ENCODE measurements at regions not wholly inside any gene's neighbourhood (a gene's known extent, or its start where the extent isn't known, plus 50 kb on each side); places are given as distances from the start of the nearest gene placed in this dataset.

DNA sequence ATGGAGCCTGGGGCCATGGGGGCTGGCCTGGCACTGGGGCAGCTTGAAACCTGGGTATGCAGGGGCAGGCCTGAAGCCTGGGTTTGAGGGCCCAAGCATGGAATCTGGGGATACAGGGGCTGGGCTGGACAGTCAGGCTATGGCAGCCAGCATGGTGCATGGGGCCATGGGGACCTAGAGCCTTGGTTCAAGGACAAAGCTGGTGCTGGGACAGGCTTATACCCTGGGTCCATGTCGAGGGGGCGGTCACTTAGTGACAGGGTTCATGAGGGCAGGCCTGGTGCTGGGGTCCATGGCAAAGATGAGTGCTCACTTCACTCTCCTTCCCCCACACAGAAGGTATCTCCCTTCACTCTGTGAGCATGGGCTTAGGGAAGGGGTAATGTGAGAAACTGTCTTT lies 116.2 kb downstream of the BBS10 start:
- DNase-seq = no peak
- TF ChIP-seq, protein P1, sequence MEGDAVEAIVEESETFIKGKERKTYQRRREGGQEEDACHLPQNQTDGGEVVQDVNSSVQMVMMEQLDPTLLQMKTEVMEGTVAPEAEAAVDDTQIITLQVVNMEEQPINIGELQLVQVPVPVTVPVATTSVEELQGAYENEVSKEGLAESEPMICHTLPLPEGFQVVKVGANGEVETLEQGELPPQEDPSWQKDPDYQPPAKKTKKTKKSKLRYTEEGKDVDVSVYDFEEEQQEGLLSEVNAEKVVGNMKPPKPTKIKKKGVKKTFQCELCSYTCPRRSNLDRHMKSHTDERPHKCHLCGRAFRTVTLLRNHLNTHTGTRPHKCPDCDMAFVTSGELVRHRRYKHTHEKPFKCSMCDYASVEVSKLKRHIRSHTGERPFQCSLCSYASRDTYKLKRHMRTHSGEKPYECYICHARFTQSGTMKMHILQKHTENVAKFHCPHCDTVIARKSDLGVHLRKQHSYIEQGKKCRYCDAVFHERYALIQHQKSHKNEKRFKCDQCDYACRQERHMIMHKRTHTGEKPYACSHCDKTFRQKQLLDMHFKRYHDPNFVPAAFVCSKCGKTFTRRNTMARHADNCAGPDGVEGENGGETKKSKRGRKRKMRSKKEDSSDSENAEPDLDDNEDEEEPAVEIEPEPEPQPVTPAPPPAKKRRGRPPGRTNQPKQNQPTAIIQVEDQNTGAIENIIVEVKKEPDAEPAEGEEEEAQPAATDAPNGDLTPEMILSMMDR (IDR thresholded peaks at IDR 0.05) = no peak
- Histone ChIP-seq H3K4me1 (no peaks in the 10 kb centered on the region), H3K27me3 (ENCODE audit: low read depth) (no peaks in the 10 kb centered on the region), H3K36me3 (no peaks in the 10 kb centered on the region), H3K4me3 (no peak overlapping the region), H3K9me3 (no peaks in the 10 kb centered on the region), H3K27ac (no peak overlapping the region)
- ATAC-seq = no peak
- intact Hi-C loops (cut with DNase I) = no loop called here

DNA sequence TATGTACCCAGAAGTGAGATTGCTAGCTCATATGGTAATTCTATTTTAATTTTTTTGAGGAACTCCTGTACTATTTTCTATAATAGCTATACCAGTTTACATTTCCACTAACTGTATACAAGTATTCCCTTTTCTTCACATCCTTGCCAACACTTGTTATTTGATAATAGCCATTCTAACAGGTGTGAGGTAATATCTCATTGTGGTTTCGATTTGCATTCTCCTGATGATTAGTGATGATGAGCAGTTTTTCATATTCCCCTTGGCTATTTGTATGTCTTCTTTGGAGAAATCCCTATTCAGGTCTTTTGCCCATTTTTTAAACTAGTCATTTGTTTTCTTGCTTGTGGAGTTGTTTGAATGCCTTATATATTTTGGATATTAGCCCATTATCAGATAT lies 121.3 kb downstream of the BBS10 start:
- Histone ChIP-seq H3K4me3 (no peak overlapping the region), H3K36me3 (no peaks in the 10 kb centered on the region), H3K27me3 (ENCODE audit: low read depth) (no peaks in the 10 kb centered on the region), H3K9me3 (no peaks in the 10 kb centered on the region), H3K27ac (no peak overlapping the region), H3K4me1 (no peaks in the 10 kb centered on the region)
- intact Hi-C loops (cut with DNase I) = no loop called here
- TF ChIP-seq, protein P1 (IDR thresholded peaks at IDR 0.05) = no peak
- ATAC-seq = no peak
- DNase-seq = no peak

DNA sequence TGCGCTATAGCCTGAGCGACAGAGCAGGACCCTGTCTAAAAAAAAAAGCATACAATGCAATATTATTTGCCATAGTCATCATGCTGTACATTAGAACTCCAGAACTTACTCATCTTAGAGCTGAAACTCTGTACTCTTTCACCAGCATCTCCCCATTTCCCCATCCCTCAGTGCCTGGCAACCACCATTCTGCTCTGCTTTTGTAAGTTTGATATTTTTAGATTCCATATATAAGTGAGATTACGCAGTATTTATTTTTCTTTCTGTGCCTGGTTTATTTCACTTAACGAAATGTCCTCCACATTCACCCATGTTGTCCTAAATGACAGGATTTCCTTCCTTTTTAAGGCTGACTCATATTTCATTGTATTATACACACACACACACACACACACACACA lies 121.8 kb downstream of the BBS10 start:
- H3K4me1 ChIP-seq = no peaks in the 10 kb centered on the region
- no peaks in the 10 kb centered on the region for H3K9me3 ChIP-seq
- no peaks in the 10 kb centered on the region for H3K27me3 ChIP-seq (ENCODE audit: low read depth)
- no peak for DNase-seq
- no peak overlapping the region for H3K4me3 ChIP-seq
- H3K36me3 ChIP-seq = no peaks in the 10 kb centered on the region
- H3K27ac ChIP-seq = no peak overlapping the region
- TF ChIP-seq, protein P1 (IDR thresholded peaks at IDR 0.05) = no peak
- intact Hi-C loops (cut with DNase I) = no loop called here
- no peak for ATAC-seq

DNA sequence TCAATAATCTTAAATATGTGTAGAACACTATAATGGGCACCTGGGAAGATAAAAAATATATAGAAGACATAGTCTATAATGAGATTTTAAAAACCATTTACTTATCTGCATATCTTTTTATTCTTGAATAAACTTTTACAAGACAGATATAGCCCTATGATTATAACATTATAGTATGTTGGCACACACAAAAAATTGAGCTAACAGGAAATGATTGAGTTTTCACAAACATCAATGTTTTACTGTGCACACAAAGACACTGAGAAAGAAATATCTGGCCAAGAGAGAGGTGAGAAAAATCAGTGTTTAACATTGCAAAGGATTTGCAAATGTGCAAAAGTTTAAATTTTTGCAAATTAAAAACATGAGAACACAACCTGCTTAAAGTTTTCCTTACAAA lies 124.3 kb downstream of the BBS10 start:
- no peak for ATAC-seq
- no peaks in the 10 kb centered on the region for H3K27me3 ChIP-seq (ENCODE audit: low read depth)
- TF ChIP-seq, protein P1 (IDR thresholded peaks at IDR 0.05) = no peak
- H3K4me1 ChIP-seq = no peaks in the 10 kb centered on the region
- DNase-seq = no peak
- no peaks in the 10 kb centered on the region for H3K36me3 ChIP-seq
- no peaks in the 10 kb centered on the region for H3K9me3 ChIP-seq
- H3K27ac ChIP-seq = no peak overlapping the region
- intact Hi-C loops (cut with DNase I) = no loop called here
- no peak overlapping the region for H3K4me3 ChIP-seq

DNA sequence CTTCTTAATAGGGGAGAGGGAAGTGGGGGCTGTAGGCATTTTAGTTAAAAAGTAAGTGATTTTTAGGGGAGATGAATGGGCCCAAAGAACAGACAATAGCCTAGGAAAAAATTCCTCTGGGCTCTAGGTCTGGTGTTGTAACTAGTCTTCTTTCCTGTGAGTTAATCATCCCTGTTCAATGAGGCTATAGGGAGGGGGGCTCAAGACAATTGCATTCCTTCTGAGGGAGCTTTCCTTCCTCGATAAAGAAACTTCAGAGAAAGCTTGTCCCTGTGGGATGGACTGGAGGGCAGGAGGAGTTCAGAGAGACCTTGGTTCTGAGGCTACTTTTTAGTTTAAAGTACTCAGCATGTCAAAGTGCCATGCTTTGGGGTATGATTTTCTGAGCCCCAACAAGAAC lies 127.2 kb downstream of the BBS10 start:
- TF ChIP-seq, protein P1 (IDR thresholded peaks at IDR 0.05) = no peak
- H3K4me3 ChIP-seq = no peak overlapping the region
- DNase-seq (no peak), ATAC-seq (no peak)
- intact Hi-C loops (cut with DNase I) = no loop called here
- no peak overlapping the region for H3K27ac ChIP-seq
- no peaks in the 10 kb centered on the region for H3K36me3 ChIP-seq
- H3K9me3 ChIP-seq = no peaks in the 10 kb centered on the region
- no peaks in the 10 kb centered on the region for H3K27me3 ChIP-seq (ENCODE audit: low read depth)
- no peaks in the 10 kb centered on the region for H3K4me1 ChIP-seq

DNA sequence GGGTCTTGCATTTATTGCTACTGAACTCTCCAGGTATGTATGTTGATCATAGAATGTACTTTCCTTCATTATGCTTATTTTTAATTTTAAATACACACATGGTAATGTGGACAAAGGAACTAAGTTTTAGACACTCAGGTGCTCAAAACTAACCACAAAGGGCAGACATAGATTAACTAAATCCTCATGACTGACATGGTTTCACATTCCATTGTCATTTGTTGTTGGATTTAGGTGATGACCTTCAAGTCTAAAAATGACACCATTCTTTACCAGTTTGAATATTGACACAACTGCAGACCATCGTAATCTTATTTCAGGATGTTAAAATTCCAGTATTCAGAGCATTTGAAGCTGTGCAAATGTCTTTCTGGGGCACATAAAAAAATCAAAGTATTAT lies 128.4 kb downstream of the BBS10 start:
- Histone ChIP-seq H3K9me3 (no peaks in the 10 kb centered on the region), H3K4me1 (no peaks in the 10 kb centered on the region), H3K27ac (no peak overlapping the region), H3K27me3 (ENCODE audit: low read depth) (no peaks in the 10 kb centered on the region), H3K36me3 (no peaks in the 10 kb centered on the region), H3K4me3 (no peak overlapping the region)
- DNase-seq = no peak
- intact Hi-C loops (cut with DNase I) = no loop called here
- TF ChIP-seq, protein P1 (IDR thresholded peaks at IDR 0.05) = no peak
- no peak for ATAC-seq
